ENCODE measurements at regions not wholly inside any gene's neighbourhood (a gene's known extent, or its start where the extent isn't known, plus 50 kb on each side); places are given as distances from the start of the nearest gene placed in this dataset.

- Mint-ChIP-seq H3K4me1 (ENCODE audit: low read depth) (no peaks in the 10 kb centered on the region), H3K36me3 (ENCODE audit: insufficient read depth) (no peaks in the 10 kb centered on the region), H3K9me3 (ENCODE audit: low read depth) (peaks cover 5% of the 10 kb centered on the region), H3K4me3 (ENCODE audit: low read depth) (no peak overlapping the region), H3K27me3 (no peaks in the 10 kb centered on the region), H3K27ac (no peak overlapping the region)
- DNase-seq (ENCODE audit: low spot score, unreplicated experiment): no peak
- TF ChIP-seq CTCF (IDR thresholded peaks at IDR 0.05; ENCODE audit: unreplicated experiment): no peak
These were observed 744.3 kb upstream of the REG3G start for GRCh38 chr2:78281164-78281563.

GRCh38 chr2:78290581-78291214, 734.8 kb upstream of the REG3G start:
- no peaks in the 10 kb centered on the region for H3K36me3 Mint-ChIP-seq (ENCODE audit: insufficient read depth)
- H3K27me3 Mint-ChIP-seq: no peaks in the 10 kb centered on the region
- no peak overlapping the region for H3K27ac Mint-ChIP-seq
- TF ChIP-seq CTCF (IDR thresholded peaks at IDR 0.05; ENCODE audit: unreplicated experiment): no peak
- H3K4me3 Mint-ChIP-seq (ENCODE audit: low read depth): no peak overlapping the region
- H3K4me1 Mint-ChIP-seq (ENCODE audit: low read depth): peaks cover 2% of the 10 kb centered on the region
- no peak for DNase-seq (ENCODE audit: low spot score, unreplicated experiment)
- H3K9me3 Mint-ChIP-seq (ENCODE audit: low read depth): no peaks in the 10 kb centered on the region

- no peak overlapping the region for H3K4me3 Mint-ChIP-seq (ENCODE audit: low read depth)
- no peak overlapping the region for H3K27ac Mint-ChIP-seq
- no peaks in the 10 kb centered on the region for H3K27me3 Mint-ChIP-seq
These were observed 731.7 kb upstream of the REG3G start for GRCh38 chr2:78293768-78294167.

GRCh38 chr2:78301166-78301789, 724.2 kb upstream of the REG3G start:
- no peak for TF ChIP-seq CTCF (IDR thresholded peaks at IDR 0.05; ENCODE audit: unreplicated experiment)
- DNase-seq (ENCODE audit: low spot score, unreplicated experiment): no peak
- no peaks in the 10 kb centered on the region for H3K36me3 Mint-ChIP-seq (ENCODE audit: insufficient read depth)
- H3K4me1 Mint-ChIP-seq (ENCODE audit: low read depth): no peaks in the 10 kb centered on the region
- H3K27me3 Mint-ChIP-seq: no peaks in the 10 kb centered on the region
- H3K4me3 Mint-ChIP-seq (ENCODE audit: low read depth): no peak overlapping the region
- no peaks in the 10 kb centered on the region for H3K9me3 Mint-ChIP-seq (ENCODE audit: low read depth)
- no peak overlapping the region for H3K27ac Mint-ChIP-seq

More at GRCh38 chr2:78293768-78294167, 731.7 kb upstream of the REG3G start:
- Mint-ChIP-seq H3K9me3 (ENCODE audit: low read depth) (no peaks in the 10 kb centered on the region), H3K36me3 (ENCODE audit: insufficient read depth) (no peaks in the 10 kb centered on the region), H3K4me1 (ENCODE audit: low read depth) (peaks cover 2% of the 10 kb centered on the region)
- DNase-seq (ENCODE audit: low spot score, unreplicated experiment): no peak
- TF ChIP-seq CTCF (IDR thresholded peaks at IDR 0.05; ENCODE audit: unreplicated experiment): no peak

GRCh38 chr2:78304678-78305077, 720.8 kb upstream of the REG3G start:
- Mint-ChIP-seq H3K27me3 (no peaks in the 10 kb centered on the region), H3K9me3 (ENCODE audit: low read depth) (no peaks in the 10 kb centered on the region), H3K27ac (no peak overlapping the region), H3K4me1 (ENCODE audit: low read depth) (no peaks in the 10 kb centered on the region), H3K4me3 (ENCODE audit: low read depth) (no peak overlapping the region), H3K36me3 (ENCODE audit: insufficient read depth) (no peaks in the 10 kb centered on the region)
- no peak for DNase-seq (ENCODE audit: low spot score, unreplicated experiment)
- TF ChIP-seq CTCF (IDR thresholded peaks at IDR 0.05; ENCODE audit: unreplicated experiment): no peak
